AG09309 (cell line): ENCODE measurements at regions not wholly inside any gene's neighbourhood (a gene's known extent, or its start where the extent isn't known, plus 50 kb on each side); places are given as distances from the start of the nearest gene placed in this dataset.

ENCODE experiments used
- DNase-seq: peaks from one replicate; pipeline ENCODE4 v3.0.0-alpha.2; 2010; ENCODE audit warnings: low read depth
- H3K4me3 ChIP-seq: 2 replicates; pipeline ENCODE4 v1.5.1; 2011; ENCODE audit warnings: mild to moderate bottlenecking, low read depth, low read length, moderate library complexity; ENCODE audit not compliant: control insufficient read depth
- TF ChIP-seq, protein P1 (sequence below): IDR thresholded peaks from 2 replicates; pipeline ENCODE4 v1.5.1; 2011; ENCODE audit warnings: mild to moderate bottlenecking, low read depth, low read length, inconsistent platforms; ENCODE audit not compliant: insufficient read depth, control insufficient read depth; ENCODE audit errors: missing control alignments

DNA sequence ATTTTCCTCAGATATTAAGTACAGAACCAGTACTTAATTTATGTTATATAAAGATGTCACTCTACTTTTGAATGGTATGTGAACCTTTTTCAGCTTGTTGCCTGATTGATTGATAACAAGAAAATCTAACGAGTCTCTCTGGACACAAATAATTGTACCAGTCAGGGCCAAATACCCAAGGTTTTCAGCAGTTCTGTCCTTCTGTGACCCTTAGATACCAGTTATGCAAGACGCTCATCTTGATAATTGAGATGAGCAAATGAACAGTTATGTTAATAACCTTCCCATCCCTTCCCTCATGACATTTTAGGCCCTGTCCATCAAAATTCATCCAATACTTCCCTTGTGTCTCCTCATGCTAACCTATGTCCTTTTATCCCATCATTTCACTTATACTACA is 185.9 kb upstream of the G2E3 start:
- TF ChIP-seq, protein P1, sequence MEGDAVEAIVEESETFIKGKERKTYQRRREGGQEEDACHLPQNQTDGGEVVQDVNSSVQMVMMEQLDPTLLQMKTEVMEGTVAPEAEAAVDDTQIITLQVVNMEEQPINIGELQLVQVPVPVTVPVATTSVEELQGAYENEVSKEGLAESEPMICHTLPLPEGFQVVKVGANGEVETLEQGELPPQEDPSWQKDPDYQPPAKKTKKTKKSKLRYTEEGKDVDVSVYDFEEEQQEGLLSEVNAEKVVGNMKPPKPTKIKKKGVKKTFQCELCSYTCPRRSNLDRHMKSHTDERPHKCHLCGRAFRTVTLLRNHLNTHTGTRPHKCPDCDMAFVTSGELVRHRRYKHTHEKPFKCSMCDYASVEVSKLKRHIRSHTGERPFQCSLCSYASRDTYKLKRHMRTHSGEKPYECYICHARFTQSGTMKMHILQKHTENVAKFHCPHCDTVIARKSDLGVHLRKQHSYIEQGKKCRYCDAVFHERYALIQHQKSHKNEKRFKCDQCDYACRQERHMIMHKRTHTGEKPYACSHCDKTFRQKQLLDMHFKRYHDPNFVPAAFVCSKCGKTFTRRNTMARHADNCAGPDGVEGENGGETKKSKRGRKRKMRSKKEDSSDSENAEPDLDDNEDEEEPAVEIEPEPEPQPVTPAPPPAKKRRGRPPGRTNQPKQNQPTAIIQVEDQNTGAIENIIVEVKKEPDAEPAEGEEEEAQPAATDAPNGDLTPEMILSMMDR: no peak
- H3K4me3 ChIP-seq: no peak overlapping the region
- no peak for DNase-seq

DNA sequence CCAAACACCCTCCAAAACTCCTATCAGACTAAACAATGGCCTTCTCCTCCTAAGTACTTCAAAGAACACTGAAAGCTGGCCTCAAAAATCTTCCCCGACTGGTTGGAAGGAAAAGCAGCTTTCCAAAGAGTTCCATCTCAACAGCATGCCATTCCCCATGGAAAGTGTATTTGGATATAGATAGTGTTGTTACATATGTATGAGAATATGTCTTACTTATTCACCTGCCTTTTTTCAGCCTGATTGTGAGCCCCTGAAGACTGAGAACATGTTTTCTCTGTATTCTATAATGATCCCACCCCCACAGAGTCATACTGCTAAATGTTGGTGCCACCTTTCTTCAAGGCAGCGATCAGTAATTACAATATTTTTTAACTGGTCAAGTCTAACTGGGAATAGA is 185.4 kb upstream of the G2E3 start:
- TF ChIP-seq, protein P1: no peak
- H3K4me3 ChIP-seq: no peak overlapping the region
- no peak for DNase-seq

- DNase-seq: peak; percentile 2
- H3K4me3 ChIP-seq: no peak overlapping the region
- TF ChIP-seq, protein P1: peak; percentile 90
Measured at GRCh38 chr14:30375296-30375892, 183.6 kb upstream of the G2E3 start.

DNA sequence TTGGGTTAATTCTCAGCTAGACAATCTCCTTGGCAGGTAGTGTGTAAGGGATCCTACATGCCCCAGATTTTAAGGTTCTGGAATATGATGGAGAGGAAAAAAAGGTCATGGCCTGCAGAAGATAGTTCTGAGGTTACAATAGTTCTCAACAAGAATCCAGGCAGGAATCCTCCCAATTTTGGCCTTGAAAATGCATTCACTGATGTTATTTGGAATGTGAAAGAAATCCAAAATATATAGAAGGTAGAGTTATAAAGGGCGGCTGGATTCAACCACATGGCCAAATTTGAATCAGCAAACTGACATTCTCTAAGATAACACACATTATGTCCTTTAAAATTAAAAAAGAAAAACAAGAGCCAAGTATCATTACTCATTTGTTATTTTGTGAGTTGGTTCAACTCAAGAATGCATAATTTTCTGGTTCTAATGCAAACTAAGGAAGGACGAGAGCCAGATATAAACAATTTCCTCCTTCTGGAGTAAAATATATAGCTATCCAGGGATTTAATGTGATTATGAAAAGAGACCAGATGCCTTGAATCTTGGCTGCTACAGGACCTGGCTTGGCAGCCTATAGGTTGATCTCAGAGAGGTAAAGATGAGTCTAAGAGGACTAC is 177.0 kb upstream of the G2E3 start:
- TF ChIP-seq, protein P1: no peak
- H3K4me3 ChIP-seq: no peak overlapping the region
- DNase-seq: no peak

DNA sequence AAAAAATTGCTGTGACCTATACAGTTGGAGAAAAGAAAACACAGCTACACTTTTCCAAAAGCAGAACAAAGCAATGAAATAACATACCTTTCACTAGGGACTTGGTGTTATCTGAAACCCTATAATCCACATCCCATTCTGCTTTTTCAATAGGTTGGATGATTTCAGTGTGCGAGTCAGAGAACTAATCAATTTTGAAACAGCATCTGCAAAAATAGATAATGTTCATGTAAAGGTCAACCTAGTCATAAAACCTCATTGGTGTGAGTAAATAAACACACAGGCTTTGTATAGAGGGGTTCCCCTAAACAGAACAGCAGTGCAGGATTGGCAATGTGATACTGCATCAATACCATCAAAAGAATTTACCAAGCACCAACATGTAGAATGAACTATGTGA is 173.0 kb upstream of the G2E3 start:
- H3K4me3 ChIP-seq: no peak overlapping the region
- TF ChIP-seq, protein P1: no peak
- no peak for DNase-seq

- DNase-seq: no peak
- TF ChIP-seq, protein P1: no peak
- no peak overlapping the region for H3K4me3 ChIP-seq
Measured at GRCh38 chr14:30387871-30388270, 171.1 kb upstream of the G2E3 start.
